CMK (cell line): ENCODE measurements at regions not wholly inside any gene's neighbourhood (a gene's known extent, or its start where the extent isn't known, plus 50 kb on each side); places are given as distances from the start of the nearest gene placed in this dataset.

ENCODE experiments used
- DNase-seq: peaks from one replicate; pipeline ENCODE4 v3.0.0-alpha.2; 2010; ENCODE audit warnings: low read depth

GRCh38 chr21:38702196-38702595 is 103.5 kb upstream of the ETS2 start:
- no peak for DNase-seq

GRCh38 chr21:38709876-38710275 is 95.9 kb upstream of the ETS2 start:
- no peak for DNase-seq

GRCh38 chr21:38712071-38712470 is 93.7 kb upstream of the ETS2 start:
- DNase-seq: no peak

DNA sequence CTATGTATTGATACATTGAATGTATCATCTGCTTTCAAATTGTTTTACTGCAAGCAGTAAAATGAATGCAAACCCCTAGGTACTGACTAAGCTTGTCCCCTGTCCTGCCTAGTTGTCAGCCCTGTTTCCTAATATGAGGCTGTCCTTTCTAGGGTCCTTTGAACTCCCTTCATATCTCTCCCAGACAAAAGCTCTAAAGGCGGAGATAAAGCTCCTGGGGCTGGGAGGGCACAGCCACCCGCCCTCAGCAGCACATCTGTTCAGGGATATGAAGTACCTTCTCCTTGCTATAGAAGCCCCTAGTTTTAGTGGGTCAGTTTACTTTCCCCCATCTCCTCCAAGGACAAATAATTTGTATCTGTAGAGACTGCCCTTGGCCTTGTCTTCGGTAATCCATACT is 93.1 kb upstream of the ETS2 start:
- no peak for DNase-seq

DNA sequence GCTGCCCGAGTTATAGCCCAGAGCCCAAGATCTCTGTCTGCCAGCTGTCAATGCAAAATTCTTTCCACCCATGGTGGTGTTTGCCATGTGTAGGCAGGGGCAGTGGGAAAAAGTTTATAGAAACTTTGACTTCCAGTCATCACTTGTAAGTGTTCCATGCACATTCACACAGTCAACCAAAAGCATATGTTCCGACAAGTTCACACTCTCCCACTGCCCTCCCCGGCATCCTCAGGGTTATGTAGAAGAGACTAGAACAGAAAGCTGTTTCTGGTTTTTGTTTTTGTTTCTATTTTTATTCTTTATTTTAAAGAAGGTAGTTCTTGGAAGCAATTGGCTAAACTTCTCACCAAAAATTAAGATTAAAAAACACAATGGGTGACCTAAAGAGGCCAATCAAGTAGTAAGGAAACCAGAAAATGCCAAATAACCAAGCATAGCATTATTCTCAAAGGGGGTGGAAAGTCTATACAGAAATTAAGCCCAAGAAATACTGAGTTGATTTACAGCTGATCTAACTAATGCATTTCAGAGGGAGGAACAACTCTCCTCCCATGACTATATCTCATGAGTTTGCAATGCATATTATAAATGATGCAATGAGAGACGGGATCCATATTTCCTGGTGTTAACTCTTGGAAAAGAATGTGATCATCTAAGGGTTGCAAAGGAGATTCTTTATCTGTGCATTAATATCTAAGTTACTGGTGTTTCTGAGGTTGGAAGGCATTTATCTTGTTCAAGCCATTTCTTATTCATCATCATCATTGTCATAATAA is 91.5 kb upstream of the ETS2 start:
- DNase-seq: no peak

DNA sequence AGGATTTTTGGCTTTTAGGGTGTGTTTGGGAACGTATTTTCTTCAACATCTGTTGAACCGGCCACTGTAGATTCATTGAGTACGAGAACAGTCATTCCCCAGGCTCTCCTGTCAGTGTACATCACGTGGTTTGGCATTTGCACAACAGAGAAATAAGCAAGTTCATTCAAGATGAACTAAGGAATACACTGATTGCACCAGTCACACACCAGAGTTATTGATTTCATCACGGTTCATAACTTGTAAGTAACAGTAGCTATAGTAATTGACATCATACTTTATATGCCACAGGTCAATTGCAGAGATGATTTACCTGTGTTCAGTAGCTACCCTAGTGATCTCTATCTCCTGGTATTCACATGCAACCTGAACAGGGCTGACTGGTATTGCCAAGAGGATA is 90.7 kb upstream of the ETS2 start:
- DNase-seq: no peak

DNA sequence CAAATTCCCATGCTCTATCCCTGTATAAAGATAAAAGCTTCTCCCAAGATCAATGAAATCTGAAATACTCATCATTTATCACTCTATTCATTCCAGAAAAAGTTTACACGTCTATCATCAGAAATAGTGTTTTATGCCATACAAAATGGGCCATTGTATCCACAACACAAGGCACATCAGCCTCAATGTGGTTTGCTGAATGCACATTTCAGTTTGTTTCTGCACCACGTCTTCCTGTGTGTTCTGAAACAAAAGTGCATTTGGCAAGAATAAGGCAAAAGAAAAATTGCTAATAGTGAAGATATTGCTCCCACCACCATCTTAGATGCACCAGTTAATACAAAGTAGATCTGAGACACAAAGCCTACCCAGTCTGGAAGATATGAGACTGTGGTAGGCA is 89.6 kb upstream of the ETS2 start:
- DNase-seq: no peak

DNA sequence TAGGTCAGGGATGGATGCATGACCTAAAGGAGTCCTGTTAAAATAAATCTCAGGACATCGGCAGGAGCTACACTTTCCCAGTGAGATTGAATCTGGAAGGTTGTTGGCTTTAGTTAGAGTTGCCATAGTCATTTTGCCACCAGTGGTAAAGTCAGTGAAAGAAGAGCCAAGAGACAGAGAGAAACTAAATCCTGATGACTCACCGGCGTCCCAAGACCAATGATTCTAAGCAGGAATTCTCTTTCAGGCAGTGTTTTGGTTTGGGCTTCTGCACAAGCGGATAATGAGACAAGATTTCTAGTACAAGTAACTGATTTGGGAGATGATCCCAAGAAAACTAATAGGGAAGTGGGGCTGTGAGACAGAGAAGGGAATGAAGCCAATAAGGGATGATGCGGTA is 88.8 kb upstream of the ETS2 start:
- no peak for DNase-seq

DNA sequence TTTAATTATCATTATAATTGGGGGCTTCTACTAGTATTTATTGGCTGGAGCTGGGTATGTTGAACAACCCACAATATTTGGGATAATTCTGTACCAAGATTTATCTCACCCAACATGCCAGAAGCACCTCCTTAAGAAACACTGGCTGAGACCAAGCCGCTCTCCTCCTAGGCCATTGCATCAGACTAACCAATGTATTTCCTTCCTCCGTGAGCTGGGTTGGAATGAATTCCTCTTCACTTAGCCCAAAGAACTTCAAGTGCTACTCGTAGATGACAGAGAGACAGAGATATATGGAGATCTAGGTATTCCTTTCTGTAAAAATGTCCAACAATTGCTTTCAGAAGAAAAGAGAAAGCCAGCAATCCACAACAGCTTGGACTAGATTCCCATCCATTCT is 87.2 kb upstream of the ETS2 start:
- DNase-seq: no peak

DNA sequence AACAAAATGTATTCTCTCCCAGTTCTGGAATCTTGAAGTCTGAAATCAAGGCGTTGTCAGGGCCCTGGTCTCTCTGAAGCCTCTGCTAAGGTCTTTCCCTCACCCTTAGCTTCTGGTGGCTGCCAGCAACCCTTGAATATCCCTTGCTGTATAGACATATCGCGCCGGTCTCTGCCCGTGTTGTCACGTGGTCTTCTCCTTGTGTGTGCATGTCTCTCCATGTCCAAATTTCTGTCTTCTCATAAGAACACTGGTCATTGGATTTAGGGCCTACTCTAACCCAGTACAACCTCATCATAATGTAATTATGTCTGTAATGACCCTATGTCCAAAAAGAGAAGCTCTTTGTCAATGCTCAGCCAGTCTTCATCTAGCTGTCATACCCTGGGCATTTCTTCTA is 85.7 kb upstream of the ETS2 start:
- no peak for DNase-seq

DNA sequence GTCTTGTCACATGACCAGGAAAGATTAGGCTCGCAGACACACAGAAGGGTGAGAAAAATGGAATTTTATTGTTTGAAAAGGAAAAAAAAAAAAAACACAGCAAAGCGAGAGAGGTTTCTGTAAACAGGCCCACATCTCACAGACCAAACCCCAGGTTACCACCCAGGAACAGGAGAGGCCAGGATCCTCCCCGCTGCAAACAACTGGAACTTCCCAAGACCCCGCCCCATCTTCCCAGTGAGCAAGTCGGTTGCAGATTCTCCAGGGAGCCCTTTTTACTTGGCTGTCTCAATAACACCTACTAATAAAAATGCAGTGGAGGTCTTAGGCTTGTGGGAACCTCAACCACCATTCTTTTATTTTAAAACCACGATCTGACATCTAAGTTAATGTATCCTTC is 84.7 kb upstream of the ETS2 start:
- no peak for DNase-seq

- no peak for DNase-seq
These were observed 83.8 kb upstream of the ETS2 start for GRCh38 chr21:38721958-38722357.

GRCh38 chr21:38725196-38726157 is 80.3 kb upstream of the ETS2 start:
- DNase-seq: no peak

GRCh38 chr21:38726482-38726881 is 79.2 kb upstream of the ETS2 start:
- DNase-seq: no peak

GRCh38 chr21:38729291-38729690 is 76.4 kb upstream of the ETS2 start:
- DNase-seq: no peak

DNA sequence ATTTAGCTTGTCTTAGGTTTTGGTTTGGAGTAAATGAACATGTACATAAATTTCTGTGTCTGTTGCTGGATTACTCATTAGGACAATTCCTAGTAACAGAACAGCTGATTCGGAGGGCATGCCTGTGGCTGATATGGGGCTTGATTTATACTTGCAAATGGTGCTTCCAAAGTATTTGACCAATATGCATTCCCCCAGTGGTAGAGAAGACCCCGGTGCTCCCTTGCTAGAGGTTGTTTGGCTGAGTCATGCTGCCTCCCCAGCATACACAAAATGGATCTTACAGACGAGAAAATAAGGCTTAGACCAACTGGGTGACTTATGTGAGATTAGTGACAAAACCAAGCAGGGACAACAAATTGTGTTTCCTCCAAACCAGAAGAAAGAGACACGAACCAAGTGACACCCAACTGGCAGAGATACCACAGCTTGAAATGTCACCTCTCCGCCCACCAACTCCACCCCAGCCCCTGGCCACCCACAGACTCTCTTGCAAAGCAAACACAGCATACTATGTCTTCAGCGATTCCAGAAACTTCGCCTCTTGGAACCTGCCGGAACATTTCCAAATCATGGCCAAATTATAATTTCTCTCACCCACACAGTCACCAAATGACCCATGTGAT is 75.9 kb upstream of the ETS2 start:
- DNase-seq: no peak

DNA sequence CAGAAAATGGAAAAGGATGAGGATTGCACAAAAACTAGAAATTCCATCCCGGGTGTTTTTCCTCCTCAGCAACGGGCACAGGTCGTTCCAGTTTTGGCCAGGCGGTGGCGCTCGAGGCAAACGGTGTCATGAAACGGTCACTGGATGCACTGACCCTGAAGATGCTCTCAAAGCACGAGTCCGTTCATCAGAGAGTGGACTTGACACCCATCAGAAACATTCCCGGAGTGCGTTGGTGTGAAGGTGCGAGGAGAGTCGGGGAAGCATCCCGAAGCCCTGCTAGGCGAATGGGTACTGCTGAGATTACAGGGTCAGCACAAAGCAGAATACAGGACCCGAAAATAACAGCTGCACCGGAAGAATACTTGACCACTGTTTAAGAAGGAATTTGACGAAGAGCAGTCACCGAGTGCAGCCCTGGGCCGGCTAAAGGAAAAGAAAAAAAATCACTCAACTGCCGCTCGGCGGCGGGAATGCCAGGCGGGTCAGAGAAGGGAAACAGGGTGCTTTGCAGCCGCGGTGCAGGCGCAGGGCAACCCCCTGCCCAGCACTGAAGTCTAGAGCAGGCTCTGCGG is 71.7 kb upstream of the ETS2 start:
- DNase-seq: peak; percentile 73

DNA sequence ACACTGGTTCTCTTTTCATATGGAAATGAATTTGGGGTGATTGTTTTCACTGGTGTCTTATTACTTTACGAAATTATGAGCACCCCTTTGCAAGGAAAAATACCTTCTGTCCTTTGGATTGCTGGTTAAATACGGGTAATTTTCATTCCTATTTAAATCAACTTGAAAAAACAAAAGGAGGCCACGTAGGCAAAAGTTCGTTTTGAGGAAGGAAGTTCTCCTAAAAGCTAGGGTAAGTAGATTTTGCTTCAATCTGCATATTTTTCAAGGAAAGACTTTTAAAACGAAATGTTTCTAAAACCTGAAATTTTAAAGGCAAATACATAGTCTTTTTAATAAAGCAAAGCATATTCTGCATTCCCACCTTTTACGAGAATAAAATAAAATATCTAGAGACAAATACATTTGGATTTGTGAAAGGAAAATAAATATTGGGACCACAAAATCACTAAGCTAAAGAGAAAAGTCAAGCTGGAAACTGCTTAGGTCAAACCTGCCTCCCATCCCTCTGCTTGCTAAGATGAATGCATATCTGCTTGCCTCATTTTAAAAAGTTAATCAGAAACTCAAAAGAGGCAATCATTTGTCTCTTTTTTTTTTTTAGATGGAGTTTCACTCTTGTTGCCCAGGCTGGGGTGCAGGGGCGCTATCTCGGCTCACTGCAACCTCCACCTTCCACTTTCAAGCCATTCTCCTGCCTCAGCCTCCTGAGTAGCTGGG is 70.9 kb upstream of the ETS2 start:
- no peak for DNase-seq

DNA sequence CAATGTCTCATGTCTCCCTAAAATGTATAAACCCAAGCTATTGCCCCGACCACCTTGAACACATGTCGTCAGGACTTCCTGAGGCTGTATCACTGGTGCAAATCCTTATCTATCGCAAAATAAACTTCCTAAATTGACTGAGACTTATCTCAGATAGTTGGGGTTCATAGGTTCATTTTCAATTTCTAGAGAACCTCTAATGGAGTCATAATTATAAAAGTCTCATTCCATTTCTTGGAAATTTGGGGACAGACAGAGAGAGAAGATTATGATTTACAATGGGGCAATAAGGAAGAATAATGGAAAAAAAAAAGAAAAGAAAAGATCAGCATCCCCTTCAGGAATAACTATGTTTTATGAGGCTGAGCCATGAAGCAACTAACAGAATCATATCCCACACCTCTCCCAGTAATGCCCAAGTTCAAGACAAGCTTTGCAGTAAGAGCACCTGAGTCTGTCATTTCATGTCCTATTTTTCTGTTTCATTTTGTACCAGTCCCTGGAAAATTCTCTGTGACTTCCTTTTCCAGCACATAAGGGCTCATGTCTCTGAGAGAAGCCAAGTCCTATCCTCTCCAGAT is 70.0 kb upstream of the ETS2 start:
- DNase-seq: no peak

GRCh38 chr21:38740090-38740489 is 65.6 kb upstream of the ETS2 start:
- no peak for DNase-seq
